Ectodermal cell (in vitro differentiated cells): ENCODE measurements at regions not wholly inside any gene's neighbourhood (a gene's known extent, or its start where the extent isn't known, plus 50 kb on each side); places are given as distances from the start of the nearest gene placed in this dataset.

Source experiments
- H3K27ac ChIP-seq: 2 replicates; pipeline ENCODE4 v1.7.0; 2013; ENCODE audit warnings: mild to moderate bottlenecking, low read depth, low read length; ENCODE audit not compliant: insufficient read depth, poor library complexity, severe bottlenecking
- H3K27me3 ChIP-seq: 2 replicates; pipeline ENCODE4 v1.7.0; 2013; ENCODE audit warnings: mild to moderate bottlenecking, low read length; ENCODE audit not compliant: insufficient read depth, control insufficient read depth, poor library complexity, severe bottlenecking
- H3K36me3 ChIP-seq: one replicate; pipeline ENCODE4 v1.7.0; 2013; ENCODE audit warnings: low read length; ENCODE audit not compliant: control insufficient read depth, insufficient read depth
- H3K4me1 ChIP-seq: one replicate; pipeline ENCODE4 v1.7.0; 2013; ENCODE audit warnings: low read length; ENCODE audit not compliant: control insufficient read depth, insufficient read depth
- H3K4me3 ChIP-seq: 2 replicates; pipeline ENCODE4 v1.7.0; 2013; ENCODE audit warnings: low read depth, low read length, control low read depth; ENCODE audit not compliant: insufficient read depth
- H3K9me3 ChIP-seq: 2 replicates; pipeline ENCODE4 v1.7.0; 2013; ENCODE audit warnings: mild to moderate bottlenecking, low read length, moderate library complexity; ENCODE audit not compliant: control insufficient read depth
- WGBS, 2 experiments: methylation state at CpG; one replicate each; pipeline ENCODE4 v1.1.7; 2013; ENCODE audit warnings: missing lambda C conversion rate in 2 of 2; 5-methylcytosine and 5-hydroxymethylcytosine counted together

DNA sequence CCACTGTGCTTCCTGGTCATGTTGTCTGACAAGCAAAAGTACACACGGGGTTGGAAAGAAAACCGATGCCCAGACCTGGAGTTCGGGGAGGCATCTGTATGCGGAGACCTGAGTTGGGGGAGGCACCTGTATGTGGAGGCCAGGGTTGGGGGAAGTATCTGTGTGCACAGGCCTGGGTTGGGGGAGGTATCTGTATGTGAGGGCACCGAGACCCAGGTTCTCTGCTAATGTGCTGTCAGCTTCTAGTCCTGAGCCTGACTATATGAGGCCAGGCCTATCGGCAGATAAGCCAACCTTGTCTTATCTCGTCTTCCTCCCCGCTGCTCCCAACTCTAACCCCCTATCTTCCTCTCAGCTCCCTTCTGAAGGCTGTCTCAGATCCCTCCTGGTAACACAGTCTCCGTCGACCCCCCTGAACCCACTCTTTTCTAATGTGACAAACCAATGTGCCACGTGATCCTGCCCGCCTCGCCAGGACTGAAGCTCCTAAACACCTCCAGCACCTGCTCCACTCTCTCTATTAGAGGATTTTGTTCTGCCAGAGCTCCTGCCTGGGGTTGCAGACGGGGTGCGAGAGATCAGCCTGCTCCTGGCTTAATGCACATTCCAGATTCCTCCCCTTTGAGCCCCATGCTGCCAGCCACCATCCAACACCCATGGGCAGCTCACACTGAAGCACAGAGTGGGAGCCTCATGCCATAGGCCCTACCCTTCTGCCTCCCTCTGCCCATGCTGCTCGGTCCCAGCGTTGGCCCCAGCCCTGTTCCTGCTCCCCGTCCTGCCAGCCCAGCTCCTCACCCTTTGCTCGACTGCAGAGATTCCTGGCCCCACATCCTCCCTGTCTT lies 188.4 kb downstream of the SH3BP4 start:
- no peaks in the 10 kb centered on the region for H3K27me3 ChIP-seq
- H3K4me1 ChIP-seq, result no peaks in the 10 kb centered on the region
- no peaks in the 10 kb centered on the region for H3K36me3 ChIP-seq
- no peaks in the 10 kb centered on the region for H3K9me3 ChIP-seq
- WGBS, 2 experiments, result 93 to 94% methylated on average over 19 of the region's 19 CpGs
- no peak overlapping the region for H3K27ac ChIP-seq
- no peak overlapping the region for H3K4me3 ChIP-seq

DNA sequence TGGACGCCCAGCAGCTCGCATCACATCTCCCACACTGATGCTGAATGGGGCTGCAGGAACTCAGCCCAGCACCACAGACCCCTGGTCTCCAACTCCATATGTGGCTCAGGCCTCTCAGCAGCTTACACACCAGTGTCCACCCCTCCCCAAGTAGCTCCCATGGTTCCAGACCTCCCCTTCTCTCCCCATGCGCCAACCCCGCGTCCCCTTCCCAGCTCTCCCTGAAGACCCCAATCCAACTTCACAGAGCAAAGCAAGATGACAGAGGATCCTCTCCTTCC lies 188.9 kb downstream of the SH3BP4 start:
- Histone ChIP-seq H3K4me3 (no peak overlapping the region), H3K9me3 (no peaks in the 10 kb centered on the region), H3K4me1 (no peaks in the 10 kb centered on the region), H3K27ac (no peak overlapping the region), H3K36me3 (no peaks in the 10 kb centered on the region), H3K27me3 (no peaks in the 10 kb centered on the region)
- WGBS, 2 experiments, result 95 to 98% methylated on average over 5 of the region's 5 CpGs

DNA sequence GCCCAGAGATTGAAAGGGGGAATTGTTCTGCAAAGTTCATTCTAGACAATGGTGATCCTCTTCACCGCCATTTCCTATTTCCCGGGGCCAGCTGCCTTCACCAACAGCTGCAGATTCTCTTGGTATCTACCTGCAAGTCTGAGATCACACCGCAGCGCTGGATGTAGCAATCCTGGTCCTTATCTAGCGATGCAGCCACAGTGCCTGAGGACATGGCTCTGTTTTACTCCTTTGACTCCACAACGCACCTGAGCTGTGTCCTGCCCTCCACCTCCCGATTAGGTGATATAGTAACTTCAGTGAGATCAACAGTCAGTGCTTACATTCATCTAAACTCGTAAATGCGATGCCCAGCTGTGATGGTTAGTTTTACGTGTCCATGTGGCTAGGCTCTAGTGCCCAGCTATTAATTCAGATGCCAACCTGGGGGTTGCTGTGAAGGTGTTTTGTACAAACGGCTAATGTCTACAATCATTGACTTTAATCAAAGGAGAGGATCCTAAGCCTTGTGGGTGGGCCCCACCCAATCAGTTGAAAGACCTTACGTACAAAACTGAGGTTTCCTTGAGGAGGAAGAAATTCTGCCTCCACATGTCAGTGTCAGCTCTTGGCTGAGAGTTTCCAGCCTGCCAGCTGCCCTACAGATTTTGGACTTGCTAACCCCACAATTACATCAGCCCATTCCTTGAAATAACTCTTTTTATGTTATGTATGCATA lies 189.8 kb downstream of the SH3BP4 start:
- Histone ChIP-seq H3K27me3 (no peaks in the 10 kb centered on the region), H3K27ac (no peak overlapping the region), H3K36me3 (no peaks in the 10 kb centered on the region), H3K4me1 (no peaks in the 10 kb centered on the region), H3K9me3 (no peaks in the 10 kb centered on the region), H3K4me3 (no peak overlapping the region)
- 94 to 95% methylated on average over 12 of the region's 12 CpGs for WGBS, 2 experiments

DNA sequence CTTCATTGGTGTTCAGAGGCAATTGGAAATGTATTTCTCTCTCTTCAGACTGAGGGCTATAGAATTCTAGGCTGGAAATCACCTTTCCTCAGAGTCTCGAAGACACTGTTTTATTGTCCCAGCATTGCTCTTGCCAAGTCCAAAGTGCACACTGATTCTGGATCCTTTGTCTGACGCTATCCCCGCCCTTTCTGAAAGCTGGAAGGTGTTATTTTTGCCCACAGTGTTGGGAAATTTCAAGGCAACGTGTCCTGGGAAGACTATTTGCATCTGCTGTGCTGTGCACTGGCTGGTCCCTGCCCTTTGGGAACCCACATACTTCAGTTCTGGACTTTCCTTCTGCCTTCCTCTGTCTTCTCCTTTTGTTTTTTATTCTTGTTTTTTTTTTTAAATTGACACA lies 190.8 kb downstream of the SH3BP4 start:
- Histone ChIP-seq H3K4me1 (no peaks in the 10 kb centered on the region), H3K9me3 (no peaks in the 10 kb centered on the region), H3K27ac (no peak overlapping the region), H3K4me3 (no peak overlapping the region), H3K27me3 (no peaks in the 10 kb centered on the region), H3K36me3 (no peaks in the 10 kb centered on the region)
- WGBS, 2 experiments, result 92 to 93% methylated on average over 4 of the region's 4 CpGs

DNA sequence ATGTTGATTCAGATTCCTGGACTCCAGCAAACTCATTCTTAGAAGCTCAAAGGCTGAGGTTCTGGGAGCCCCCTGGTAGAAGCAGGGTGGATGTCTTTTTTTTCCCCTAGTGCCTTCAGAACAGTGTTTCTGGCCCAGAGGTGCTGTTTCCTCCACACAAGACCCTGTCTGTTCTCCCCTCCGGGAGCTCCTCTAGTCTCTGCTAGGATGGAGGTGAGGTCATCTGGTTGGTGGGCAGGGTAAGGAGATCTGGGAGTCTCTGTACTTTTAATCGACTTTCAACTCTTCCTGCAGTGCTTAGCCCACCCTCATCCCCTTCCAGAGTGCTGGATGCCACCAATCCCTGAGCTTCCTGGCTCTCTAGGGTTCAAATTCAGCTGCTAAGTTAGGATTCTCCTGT lies 192.0 kb downstream of the SH3BP4 start:
- 82 to 92% methylated on average over 2 of the region's 2 CpGs for WGBS, 2 experiments
- Histone ChIP-seq H3K27ac (no peak overlapping the region), H3K9me3 (no peaks in the 10 kb centered on the region), H3K4me3 (no peak overlapping the region), H3K36me3 (no peaks in the 10 kb centered on the region), H3K4me1 (no peaks in the 10 kb centered on the region), H3K27me3 (no peaks in the 10 kb centered on the region)

DNA sequence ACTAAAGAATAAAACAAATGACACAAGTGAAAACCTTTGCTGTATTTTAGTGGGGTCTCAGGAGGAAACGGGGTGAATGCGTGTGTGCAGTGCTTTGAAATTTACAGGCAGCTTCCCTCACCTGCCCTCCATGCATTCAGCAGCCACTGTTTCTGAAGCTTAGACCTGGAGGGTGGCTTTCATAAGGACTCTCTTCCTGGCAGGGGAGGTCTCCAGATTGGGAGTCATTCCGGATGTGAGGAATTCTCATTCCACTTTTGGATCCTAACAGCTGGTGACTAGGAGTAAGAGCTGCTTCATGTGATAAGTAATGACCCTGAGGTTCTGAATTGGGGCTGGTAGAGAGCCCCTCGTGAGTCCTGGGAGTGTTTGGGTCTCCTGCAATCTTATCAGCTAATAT lies 192.5 kb downstream of the SH3BP4 start:
- H3K9me3 ChIP-seq, result no peaks in the 10 kb centered on the region
- no peaks in the 10 kb centered on the region for H3K27me3 ChIP-seq
- no peak overlapping the region for H3K27ac ChIP-seq
- no peak overlapping the region for H3K4me3 ChIP-seq
- no peaks in the 10 kb centered on the region for H3K36me3 ChIP-seq
- no peaks in the 10 kb centered on the region for H3K4me1 ChIP-seq
- WGBS, 2 experiments, result 82 to 93% methylated on average over 4 of the region's 4 CpGs

DNA sequence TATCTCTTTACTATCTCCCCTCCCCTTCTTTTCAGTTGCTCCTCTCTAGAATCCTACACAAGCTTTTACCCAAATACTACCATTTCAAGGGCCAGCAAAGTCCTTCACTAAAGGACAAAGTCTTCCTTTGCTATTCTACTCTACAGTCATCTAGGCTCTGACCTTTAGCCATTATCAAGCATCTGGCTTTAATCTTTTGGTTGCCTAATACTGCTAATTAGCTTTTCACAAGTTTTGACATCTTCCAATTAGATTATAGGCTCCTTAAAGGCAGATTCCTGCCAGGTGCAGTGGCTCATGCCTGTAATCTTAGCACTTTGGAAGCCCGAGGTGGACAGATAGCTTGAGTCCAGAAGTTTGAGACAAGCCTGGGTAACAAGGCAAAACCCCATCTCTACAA lies 194.4 kb downstream of the SH3BP4 start:
- H3K4me1 ChIP-seq, result no peaks in the 10 kb centered on the region
- WGBS, 2 experiments, result 75 to 88% methylated on average over 1 of the region's 1 CpG
- H3K36me3 ChIP-seq, result no peaks in the 10 kb centered on the region
- H3K27ac ChIP-seq, result no peak overlapping the region
- H3K9me3 ChIP-seq, result no peaks in the 10 kb centered on the region
- H3K4me3 ChIP-seq, result no peak overlapping the region
- no peaks in the 10 kb centered on the region for H3K27me3 ChIP-seq

DNA sequence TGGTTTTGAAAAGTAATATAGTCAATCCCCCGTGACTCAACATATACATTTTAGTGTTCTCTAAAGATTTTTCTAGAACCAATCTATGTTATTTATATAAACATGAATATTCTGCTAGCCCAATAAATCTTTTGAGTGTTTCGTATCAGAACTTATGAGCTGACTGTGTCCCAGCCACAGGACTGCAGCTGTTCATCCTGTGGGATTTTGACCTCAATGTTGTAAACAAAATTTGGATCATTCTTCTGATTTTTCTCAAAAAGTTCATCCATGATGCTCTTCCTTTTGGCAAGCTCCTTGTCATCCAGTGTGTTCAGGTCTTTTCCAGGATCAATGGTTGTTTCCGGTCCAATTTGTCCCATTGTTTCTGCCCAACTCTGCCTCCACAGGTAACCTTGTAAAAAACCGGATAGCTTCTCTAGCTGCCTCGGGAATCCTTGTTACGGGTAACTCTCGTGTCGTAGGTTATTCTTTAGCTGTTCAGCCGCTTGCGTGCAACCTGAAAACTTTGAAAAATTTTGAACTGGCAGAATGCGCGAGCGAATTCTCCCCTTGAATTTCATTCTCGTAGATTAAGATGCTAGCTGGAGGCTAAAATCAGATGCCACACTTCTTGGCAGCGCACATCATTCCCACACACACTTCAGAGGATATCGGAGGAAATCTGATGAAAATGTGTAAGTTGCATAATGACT lies 195.2 kb downstream of the SH3BP4 start:
- H3K27ac ChIP-seq, result no peak overlapping the region
- no peaks in the 10 kb centered on the region for H3K4me1 ChIP-seq
- 94 to 96% methylated on average over 14 to 16 of the region's 16 CpGs for WGBS, 2 experiments
- no peaks in the 10 kb centered on the region for H3K27me3 ChIP-seq
- no peaks in the 10 kb centered on the region for H3K9me3 ChIP-seq
- no peak overlapping the region for H3K4me3 ChIP-seq
- H3K36me3 ChIP-seq, result no peaks in the 10 kb centered on the region

DNA sequence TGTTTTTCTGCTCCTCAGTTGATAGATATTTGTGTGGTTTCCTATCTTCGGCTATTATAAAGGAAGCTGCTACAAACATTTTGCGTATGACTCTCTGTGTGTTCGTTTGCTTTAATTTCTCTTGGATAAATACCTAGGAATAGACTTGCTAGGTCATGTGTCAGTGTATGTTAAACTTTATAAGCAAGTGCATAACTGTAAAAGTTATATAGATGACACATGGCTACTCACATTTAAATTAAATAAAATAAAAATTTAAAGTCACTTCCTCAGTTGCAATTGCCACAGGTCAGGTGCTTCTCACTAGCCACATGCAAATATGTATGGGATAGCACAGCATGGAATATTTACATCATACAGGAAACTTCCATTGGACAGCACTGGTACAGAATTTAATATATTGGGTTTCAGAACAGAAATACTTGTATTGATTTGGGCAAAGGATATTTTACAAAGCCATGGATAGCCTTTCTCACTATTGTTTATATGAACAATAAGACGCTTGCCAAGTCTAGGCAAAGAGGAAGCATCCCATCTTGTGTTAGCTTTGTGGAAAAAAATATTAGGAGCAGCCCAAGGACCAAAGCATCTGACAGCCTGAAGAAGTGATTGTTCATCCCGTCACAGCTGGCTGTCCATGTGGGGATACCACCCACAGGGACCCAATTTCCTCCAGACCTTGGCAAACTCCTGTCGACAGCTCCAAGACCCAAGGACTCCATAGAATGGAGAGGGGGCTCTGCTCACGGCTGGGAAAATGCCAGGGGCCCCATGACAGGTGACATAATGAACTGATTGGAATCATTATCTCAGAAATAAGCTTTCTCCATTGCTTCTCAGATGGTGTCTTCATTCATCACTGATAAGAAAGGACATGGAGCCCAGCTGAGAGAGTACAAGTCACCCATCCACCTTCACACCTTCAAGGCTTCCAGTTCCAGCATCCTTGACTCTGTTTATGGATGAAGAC lies 196.7 kb downstream of the SH3BP4 start:
- Histone ChIP-seq H3K4me3 (no peak overlapping the region), H3K9me3 (no peaks in the 10 kb centered on the region), H3K36me3 (no peaks in the 10 kb centered on the region), H3K27me3 (no peaks in the 10 kb centered on the region), H3K27ac (no peak overlapping the region), H3K4me1 (no peaks in the 10 kb centered on the region)
- WGBS, 2 experiments, result 88 to 89% methylated on average over 7 of the region's 7 CpGs
